ENCODE measurements at regions not wholly inside any gene's neighbourhood (a gene's known extent, or its start where the extent isn't known, plus 50 kb on each side); places are given as distances from the start of the nearest gene placed in this dataset.
"Not testable (repeated sequence)": the region's sequence is repeated elsewhere in the genome, so short reads cannot be mapped to it uniquely, and the experiment has no call there.

DNA sequence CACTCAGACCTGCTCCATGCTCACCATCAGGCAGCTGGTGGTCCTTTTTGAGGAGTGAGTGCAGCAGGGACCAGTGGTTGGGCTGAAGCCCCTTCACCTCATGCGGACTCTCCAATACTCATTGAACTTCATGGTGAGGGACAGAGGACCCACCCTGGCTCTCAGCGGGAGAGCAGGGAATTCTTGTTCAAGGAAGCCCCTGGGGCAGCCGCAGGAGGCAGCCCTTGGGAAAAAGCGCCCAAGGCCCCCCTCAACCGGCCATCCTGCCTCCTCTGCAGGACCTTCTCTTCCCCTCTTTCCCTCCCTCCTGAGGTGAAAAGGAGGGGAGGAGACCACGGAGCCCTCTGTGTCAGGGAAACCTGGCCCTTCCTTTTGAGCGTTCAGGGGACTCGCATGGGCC, 4510.9 kb upstream of the OR11H1 start:
- H3K36me3 ChIP-seq (ENCODE audit: control insufficient read depth, insufficient read depth, low read length); intact Hi-C loops (cut with micrococcal nuclease); H3K79me2 ChIP-seq (ENCODE audit: control insufficient read depth, insufficient read depth, low read length); BruUV-seq (replicated peaks); H3K4me3 ChIP-seq; H3K9me1 ChIP-seq (ENCODE audit: control insufficient read depth, insufficient read depth, low read length); POLR2A ChIA-PET; H3K9ac ChIP-seq (ENCODE audit: insufficient read depth in 1 of 2, low read depth in 2 of 2, low read length in 2 of 2); H3K4me1 ChIP-seq (replicated peaks in 1 of 2; ENCODE audit: control insufficient read depth in 2 of 2, insufficient read depth in 2 of 2, low read length in 2 of 2); in situ Hi-C loops (cut with MboI); H3K4me2 ChIP-seq (ENCODE audit: insufficient read depth, low read length); H2AFZ ChIP-seq (ENCODE audit: low read depth, low read length); CTCF ChIA-PET (ENCODE audit: low intra/inter-chr PET ratio); H3K9me3 ChIP-seq (replicated peaks; ENCODE audit: control insufficient read depth, insufficient read depth, low read depth, low read length); FAIRE-seq; H4K20me1 ChIP-seq (replicated peaks; ENCODE audit: control insufficient read depth, insufficient read depth, low read length); H3K27me3 ChIP-seq (ENCODE audit: control insufficient read depth in 2 of 2, insufficient read depth in 2 of 2, low read length in 2 of 2); DNase-seq (ENCODE audit: extremely low read depth in 1 of 4, low spot score in 3 of 4); H3K27ac ChIP-seq (ENCODE audit: extremely low read depth, low read depth, low read length): not testable (repeated sequence)
- 0 out of 3 replicates have a peak, but pooled peaks have one; percentile 34 for ATAC-seq
- 0% methylated on average over 4 of the region's 8 CpGs for WGBS (ENCODE audit: insufficient coverage, low coverage, missing lambda C conversion rate)

DNA sequence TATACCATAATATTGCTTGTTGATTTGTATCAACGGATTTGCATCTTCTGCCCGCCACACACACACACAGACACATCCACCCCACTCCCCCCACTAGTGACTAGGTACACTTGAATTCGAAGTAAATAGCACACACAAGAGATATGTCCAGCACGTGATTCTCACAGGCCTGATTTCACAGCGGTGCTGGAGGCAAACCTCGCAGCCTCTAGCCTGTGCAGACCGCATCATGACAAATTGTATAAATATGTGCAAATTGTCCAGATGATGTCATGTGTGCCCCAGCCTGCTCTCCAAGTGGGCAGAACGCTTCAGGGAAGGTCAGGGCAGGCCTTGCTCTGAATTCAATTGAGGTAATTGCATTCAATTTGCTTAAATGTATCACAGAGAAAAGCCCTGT, 4507.5 kb upstream of the OR11H1 start:
- POLR2A ChIA-PET; H3K79me2 ChIP-seq (ENCODE audit: control insufficient read depth, insufficient read depth, low read length); BruUV-seq (replicated peaks); H3K9me3 ChIP-seq (replicated peaks; ENCODE audit: control insufficient read depth, insufficient read depth, low read depth, low read length); in situ Hi-C loops (cut with MboI); H4K20me1 ChIP-seq (replicated peaks; ENCODE audit: control insufficient read depth, insufficient read depth, low read length); intact Hi-C loops (cut with micrococcal nuclease); H3K4me1 ChIP-seq (replicated peaks in 1 of 2; ENCODE audit: control insufficient read depth in 2 of 2, insufficient read depth in 2 of 2, low read length in 2 of 2); H3K9ac ChIP-seq (ENCODE audit: insufficient read depth in 1 of 2, low read depth in 2 of 2, low read length in 2 of 2); FAIRE-seq; H3K4me2 ChIP-seq (ENCODE audit: insufficient read depth, low read length); H3K27me3 ChIP-seq (ENCODE audit: control insufficient read depth in 2 of 2, insufficient read depth in 2 of 2, low read length in 2 of 2); H3K27ac ChIP-seq (ENCODE audit: extremely low read depth, low read depth, low read length); CTCF ChIA-PET (ENCODE audit: low intra/inter-chr PET ratio); DNase-seq (ENCODE audit: extremely low read depth in 1 of 4, low spot score in 3 of 4); H3K36me3 ChIP-seq (ENCODE audit: control insufficient read depth, insufficient read depth, low read length); H3K4me3 ChIP-seq; H3K9me1 ChIP-seq (ENCODE audit: control insufficient read depth, insufficient read depth, low read length); H2AFZ ChIP-seq (ENCODE audit: low read depth, low read length): not testable (repeated sequence)
- ATAC-seq, result peak; percentile 54; the same call in 2 of the 3 replicates
- 2% methylated on average over 5 of the region's 8 CpGs for WGBS (ENCODE audit: insufficient coverage, low coverage, missing lambda C conversion rate)

DNA sequence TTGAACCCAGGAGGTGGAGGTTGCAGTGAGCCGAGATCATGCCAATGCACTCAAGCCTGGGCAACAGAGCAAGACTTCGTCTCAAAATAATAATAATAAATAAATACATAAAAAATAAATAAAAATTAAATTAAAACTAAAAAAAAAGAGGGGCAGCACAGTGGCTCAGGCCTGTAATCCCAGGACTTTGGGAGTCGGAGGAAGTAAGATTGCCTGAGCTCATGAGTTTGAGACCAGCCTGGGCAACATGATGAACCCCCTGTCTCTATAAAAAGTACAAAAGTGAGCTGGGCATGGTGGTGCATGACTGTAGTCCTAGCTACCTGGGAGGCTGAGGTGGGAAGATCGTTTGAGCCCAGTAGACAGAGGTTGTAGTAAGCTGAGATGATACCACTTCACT, 4501.5 kb upstream of the OR11H1 start:
- H3K9ac ChIP-seq (ENCODE audit: insufficient read depth in 1 of 2, low read depth in 2 of 2, low read length in 2 of 2); H3K4me2 ChIP-seq (ENCODE audit: insufficient read depth, low read length); FAIRE-seq; H2AFZ ChIP-seq (ENCODE audit: low read depth, low read length); H3K27ac ChIP-seq (ENCODE audit: extremely low read depth, low read depth, low read length); H3K36me3 ChIP-seq (ENCODE audit: control insufficient read depth, insufficient read depth, low read length); ATAC-seq; intact Hi-C loops (cut with micrococcal nuclease); H4K20me1 ChIP-seq (replicated peaks; ENCODE audit: control insufficient read depth, insufficient read depth, low read length); DNase-seq (ENCODE audit: extremely low read depth in 1 of 4, low spot score in 3 of 4); POLR2A ChIA-PET; H3K9me3 ChIP-seq (replicated peaks; ENCODE audit: control insufficient read depth, insufficient read depth, low read depth, low read length); H3K27me3 ChIP-seq (ENCODE audit: control insufficient read depth in 2 of 2, insufficient read depth in 2 of 2, low read length in 2 of 2); H3K4me1 ChIP-seq (replicated peaks in 1 of 2; ENCODE audit: control insufficient read depth in 2 of 2, insufficient read depth in 2 of 2, low read length in 2 of 2); H3K79me2 ChIP-seq (ENCODE audit: control insufficient read depth, insufficient read depth, low read length); BruUV-seq (replicated peaks); in situ Hi-C loops (cut with MboI); H3K9me1 ChIP-seq (ENCODE audit: control insufficient read depth, insufficient read depth, low read length); CTCF ChIA-PET (ENCODE audit: low intra/inter-chr PET ratio); H3K4me3 ChIP-seq: not testable (repeated sequence)
- 2% methylated on average over 2 of the region's 4 CpGs for WGBS (ENCODE audit: insufficient coverage, low coverage, missing lambda C conversion rate)

DNA sequence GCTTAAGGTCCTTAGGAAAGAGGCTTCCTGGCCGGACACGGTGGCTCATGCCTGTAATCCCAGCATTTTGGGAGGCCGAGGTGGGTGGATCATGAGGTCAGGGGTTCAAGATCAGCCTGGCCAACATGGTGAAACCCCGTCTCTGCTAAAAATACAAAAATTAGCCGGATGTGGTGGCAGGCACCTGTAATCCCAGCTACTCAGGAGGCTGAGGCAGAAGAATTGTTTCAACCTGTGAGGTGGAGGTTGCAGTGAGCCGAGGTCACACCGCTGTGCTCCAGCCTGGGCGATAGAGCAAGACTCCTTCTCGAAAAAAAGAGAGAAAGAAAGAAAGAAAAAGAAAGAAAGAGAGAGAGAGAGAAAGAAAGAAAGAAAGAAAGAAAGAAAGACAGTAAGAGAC, 4500.9 kb upstream of the OR11H1 start:
- H3K4me3 ChIP-seq; H3K4me1 ChIP-seq (replicated peaks in 1 of 2; ENCODE audit: control insufficient read depth in 2 of 2, insufficient read depth in 2 of 2, low read length in 2 of 2); H3K79me2 ChIP-seq (ENCODE audit: control insufficient read depth, insufficient read depth, low read length); in situ Hi-C loops (cut with MboI); H3K9me3 ChIP-seq (replicated peaks; ENCODE audit: control insufficient read depth, insufficient read depth, low read depth, low read length); H4K20me1 ChIP-seq (replicated peaks; ENCODE audit: control insufficient read depth, insufficient read depth, low read length); POLR2A ChIA-PET; H2AFZ ChIP-seq (ENCODE audit: low read depth, low read length); ATAC-seq; H3K36me3 ChIP-seq (ENCODE audit: control insufficient read depth, insufficient read depth, low read length); H3K9me1 ChIP-seq (ENCODE audit: control insufficient read depth, insufficient read depth, low read length); H3K27me3 ChIP-seq (ENCODE audit: control insufficient read depth in 2 of 2, insufficient read depth in 2 of 2, low read length in 2 of 2); H3K4me2 ChIP-seq (ENCODE audit: insufficient read depth, low read length); DNase-seq (ENCODE audit: extremely low read depth in 1 of 4, low spot score in 3 of 4); CTCF ChIA-PET (ENCODE audit: low intra/inter-chr PET ratio); FAIRE-seq; BruUV-seq (replicated peaks); intact Hi-C loops (cut with micrococcal nuclease); H3K9ac ChIP-seq (ENCODE audit: insufficient read depth in 1 of 2, low read depth in 2 of 2, low read length in 2 of 2); H3K27ac ChIP-seq (ENCODE audit: extremely low read depth, low read depth, low read length): not testable (repeated sequence)
- WGBS (ENCODE audit: insufficient coverage, low coverage, missing lambda C conversion rate), result 7% methylated on average over 9 of the region's 9 CpGs

Measured in K562 (cell line).